Gastroesophageal sphincter (tissue), 4 donors: ENCODE measurements at regions not wholly inside any gene's neighbourhood (a gene's known extent, or its start where the extent isn't known, plus 50 kb on each side); places are given as distances from the start of the nearest gene placed in this dataset.

Experiments used
- ATAC-seq: fragments of 150-250 bp; one replicate; pipeline ENCODE4 v1.9.1; 2016; ENCODE audit warnings: mild to moderate bottlenecking, moderate library complexity
- H3K27ac ChIP-seq, 4 donors: fragments of 200-600 bp; sonication (generic) in 3 of 4; 1 replicate in 3 of 4; 2 replicates in 1 of 4; pipeline ENCODE4 v1.5.1; 2016 to 2019
- H3K27me3 ChIP-seq: fragments of 200-600 bp; sonication (generic); one replicate; pipeline ENCODE4 v1.5.1; 2019
- H3K36me3 ChIP-seq, 2 donors: fragments of 200-600 bp; sonication (generic); one replicate each; pipeline ENCODE4 v1.5.1; 2019; ENCODE audit warnings: control low read depth in 1 of 2
- H3K4me1 ChIP-seq, 3 donors: fragments of 200-600 bp; sonication (generic); 1 replicate in 2 of 3; 2 replicates in 1 of 3; pipeline ENCODE4 v1.5.1; 2016 to 2019; ENCODE audit warnings: control low read depth in 2 of 3
- H3K4me3 ChIP-seq, 2 donors: fragments of 200-600 bp; sonication (generic); one replicate each; pipeline ENCODE4 v1.5.1; 2019; ENCODE audit warnings: mild to moderate bottlenecking in 1 of 2, moderate library complexity in 1 of 2
- H3K9me3 ChIP-seq, 3 donors: fragments of 200-600 bp; sonication (generic); one replicate each; pipeline ENCODE4 v1.5.1; 2017 to 2019; ENCODE audit warnings: control low read depth in 2 of 3
- EP300 ChIP-seq: sonication (generic); formaldehyde crosslinking; IDR thresholded peaks from one replicate; pipeline ENCODE4 v1.6.1; 2017; ENCODE audit warnings: antibody characterized with exemption, mild to moderate bottlenecking
- POLR2A ChIP-seq, 2 donors: fragments of 450-650 bp; IDR thresholded peaks; one replicate each; pipeline ENCODE4 v1.6.1; 2017; ENCODE audit warnings: antibody characterized with exemption in 2 of 2, mild to moderate bottlenecking in 2 of 2, moderate library complexity in 1 of 2
- POLR2AphosphoS5 ChIP-seq: sonication (generic); formaldehyde crosslinking; IDR thresholded peaks from one replicate; pipeline ENCODE4 v1.6.1; 2017; ENCODE audit warnings: antibody characterized with exemption
- WGBS, 2 donors: methylation state at CpG; one replicate each; pipeline ENCODE4 v1.1.5; 2018; ENCODE audit warnings: low coverage in 1 of 2; 5-methylcytosine and 5-hydroxymethylcytosine counted together
- TF ChIP-seq, protein P1 (sequence below), 4 experiments: fragments of 200-600 bp in 2 of 4; fragments of 450-650 bp in 2 of 4; sonication (generic) in 1 of 4; IDR thresholded peaks; one replicate each; pipeline ENCODE4 v1.5.1; 2017 to 2019; ENCODE audit warnings: antibody characterized with exemption in 4 of 4, mild to moderate bottlenecking in 2 of 4, moderate library complexity in 2 of 4

DNA sequence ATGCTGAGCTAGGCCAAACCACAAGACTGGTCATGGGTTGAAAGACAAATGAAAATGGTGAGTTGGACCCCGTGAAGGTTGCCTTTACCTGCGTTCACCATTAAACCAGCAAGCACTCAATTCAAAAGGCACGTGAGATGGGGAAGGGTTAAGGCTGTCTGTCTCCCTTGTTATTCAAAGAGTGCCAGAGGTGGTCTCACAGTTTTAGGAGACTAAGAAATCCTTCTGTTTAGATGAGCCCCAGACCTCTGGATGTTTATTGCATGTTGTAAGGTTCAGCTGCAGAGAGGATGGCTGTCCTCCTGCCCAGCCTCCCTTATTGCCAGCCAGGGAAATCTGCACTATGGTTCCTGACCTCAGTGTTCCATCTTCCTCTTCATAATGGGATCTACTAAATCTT, 498.0 kb upstream of the CELF2 start:
- TF ChIP-seq, protein P1, sequence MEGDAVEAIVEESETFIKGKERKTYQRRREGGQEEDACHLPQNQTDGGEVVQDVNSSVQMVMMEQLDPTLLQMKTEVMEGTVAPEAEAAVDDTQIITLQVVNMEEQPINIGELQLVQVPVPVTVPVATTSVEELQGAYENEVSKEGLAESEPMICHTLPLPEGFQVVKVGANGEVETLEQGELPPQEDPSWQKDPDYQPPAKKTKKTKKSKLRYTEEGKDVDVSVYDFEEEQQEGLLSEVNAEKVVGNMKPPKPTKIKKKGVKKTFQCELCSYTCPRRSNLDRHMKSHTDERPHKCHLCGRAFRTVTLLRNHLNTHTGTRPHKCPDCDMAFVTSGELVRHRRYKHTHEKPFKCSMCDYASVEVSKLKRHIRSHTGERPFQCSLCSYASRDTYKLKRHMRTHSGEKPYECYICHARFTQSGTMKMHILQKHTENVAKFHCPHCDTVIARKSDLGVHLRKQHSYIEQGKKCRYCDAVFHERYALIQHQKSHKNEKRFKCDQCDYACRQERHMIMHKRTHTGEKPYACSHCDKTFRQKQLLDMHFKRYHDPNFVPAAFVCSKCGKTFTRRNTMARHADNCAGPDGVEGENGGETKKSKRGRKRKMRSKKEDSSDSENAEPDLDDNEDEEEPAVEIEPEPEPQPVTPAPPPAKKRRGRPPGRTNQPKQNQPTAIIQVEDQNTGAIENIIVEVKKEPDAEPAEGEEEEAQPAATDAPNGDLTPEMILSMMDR (IDR thresholded peaks at IDR 0.05): no peak
- TF ChIP-seq POLR2AphosphoS5 (no peak), POLR2A (IDR thresholded peaks at IDR 0.05) (no peak), EP300 (no peak)
- no peaks in the 10 kb centered on the region for H3K27me3 ChIP-seq
- WGBS, 2 donors: 100% methylated on average over 3 of the region's 3 CpGs
- no peak overlapping the region for H3K4me3 ChIP-seq
- H3K4me1 ChIP-seq: peaks cover 0 to 9% (median 0%) of the 10 kb centered on the region in 3 donors
- ATAC-seq: no peak
- H3K9me3 ChIP-seq: no peaks in the 10 kb centered on the region
- no peak overlapping the region for H3K27ac ChIP-seq
- H3K36me3 ChIP-seq: no peaks in the 10 kb centered on the region

DNA sequence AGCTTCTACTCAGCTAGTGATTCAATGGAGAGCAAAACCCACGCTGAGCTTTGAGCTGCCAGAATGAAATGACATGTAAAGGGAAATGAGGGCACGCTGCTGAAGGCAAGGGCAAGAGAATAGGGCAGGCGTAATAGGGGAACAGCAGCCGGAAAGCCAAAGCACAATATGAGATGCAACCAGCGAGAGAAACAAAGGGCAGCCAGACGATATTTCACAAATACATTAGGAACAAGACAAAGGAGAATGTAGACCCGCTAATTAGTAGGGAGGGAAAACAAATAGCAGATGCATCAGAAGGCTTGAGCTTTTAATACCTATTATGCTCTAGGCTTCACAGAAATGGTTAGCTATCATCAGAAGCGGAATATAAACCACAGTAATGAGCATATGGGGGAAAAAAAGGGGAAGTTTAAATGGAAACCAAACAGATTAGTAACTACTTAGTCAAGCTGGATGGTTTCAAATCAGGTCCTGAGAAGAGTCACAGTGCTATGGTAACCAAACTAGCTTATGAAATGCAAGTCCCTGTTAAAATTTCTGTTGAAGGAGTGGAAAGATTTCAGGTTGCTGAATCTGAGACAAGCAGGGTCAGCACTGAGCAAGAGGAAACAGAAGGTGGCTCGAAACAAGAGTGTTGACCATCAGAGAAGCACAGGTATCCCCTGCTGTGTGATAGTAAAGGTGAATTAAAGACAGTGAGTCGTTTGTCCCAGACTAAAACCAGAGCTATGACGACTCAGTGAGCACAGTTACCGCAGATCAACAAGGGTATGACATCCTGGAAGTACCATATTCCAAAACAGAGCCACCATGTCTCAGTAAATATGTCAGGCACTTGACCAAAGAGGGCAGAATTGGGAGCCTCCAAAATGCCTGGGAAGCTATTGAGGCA, 496.9 kb upstream of the CELF2 start:
- Histone ChIP-seq H3K36me3 (no peaks in the 10 kb centered on the region), H3K27me3 (no peaks in the 10 kb centered on the region), H3K27ac (no peak overlapping the region), H3K4me1 (no peaks in the 10 kb centered on the region), H3K4me3 (no peak overlapping the region), H3K9me3 (no peaks in the 10 kb centered on the region)
- no peak for ATAC-seq
- 84 to 87% methylated on average over 8 to 12 of the region's 12 CpGs for WGBS, 2 donors
- no peak for TF ChIP-seq POLR2AphosphoS5
- no peak for TF ChIP-seq POLR2A (IDR thresholded peaks at IDR 0.05)
- TF ChIP-seq, protein P1 (IDR thresholded peaks at IDR 0.05): no peak
- TF ChIP-seq EP300: no peak

DNA sequence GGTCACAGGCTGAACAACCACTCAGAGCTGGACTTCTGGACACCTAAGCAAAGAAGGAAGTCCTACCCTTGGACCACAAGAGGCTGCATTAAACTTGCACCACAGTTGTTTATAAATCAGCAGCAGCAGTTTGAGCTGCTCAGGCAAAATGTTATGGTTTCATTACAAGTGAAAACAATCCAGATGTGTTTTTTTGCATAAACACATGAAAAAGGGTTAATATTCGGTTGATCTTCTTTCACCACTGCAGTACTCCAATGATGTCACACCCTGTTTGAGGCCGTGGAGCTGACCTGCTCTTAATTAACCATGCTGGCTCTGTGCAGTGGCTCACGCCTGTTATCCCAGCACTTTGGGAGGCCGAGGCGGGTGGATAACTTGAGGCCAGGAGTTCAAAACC, 490.8 kb upstream of the CELF2 start:
- ATAC-seq: no peak
- H3K4me3 ChIP-seq: no peak overlapping the region
- H3K27ac ChIP-seq: no peak overlapping the region
- WGBS, 2 donors: 80 to 100% methylated on average over 1 to 4 of the region's 5 CpGs
- TF ChIP-seq POLR2AphosphoS5 (no peak), POLR2A (IDR thresholded peaks at IDR 0.05) (no peak), EP300 (no peak)
- TF ChIP-seq, protein P1 (IDR thresholded peaks at IDR 0.05): no peak
- H3K9me3 ChIP-seq: no peaks in the 10 kb centered on the region
- H3K4me1 ChIP-seq: peaks cover 0 to 5% (median 0%) of the 10 kb centered on the region in 3 donors
- no peaks in the 10 kb centered on the region for H3K36me3 ChIP-seq
- H3K27me3 ChIP-seq: no peaks in the 10 kb centered on the region

DNA sequence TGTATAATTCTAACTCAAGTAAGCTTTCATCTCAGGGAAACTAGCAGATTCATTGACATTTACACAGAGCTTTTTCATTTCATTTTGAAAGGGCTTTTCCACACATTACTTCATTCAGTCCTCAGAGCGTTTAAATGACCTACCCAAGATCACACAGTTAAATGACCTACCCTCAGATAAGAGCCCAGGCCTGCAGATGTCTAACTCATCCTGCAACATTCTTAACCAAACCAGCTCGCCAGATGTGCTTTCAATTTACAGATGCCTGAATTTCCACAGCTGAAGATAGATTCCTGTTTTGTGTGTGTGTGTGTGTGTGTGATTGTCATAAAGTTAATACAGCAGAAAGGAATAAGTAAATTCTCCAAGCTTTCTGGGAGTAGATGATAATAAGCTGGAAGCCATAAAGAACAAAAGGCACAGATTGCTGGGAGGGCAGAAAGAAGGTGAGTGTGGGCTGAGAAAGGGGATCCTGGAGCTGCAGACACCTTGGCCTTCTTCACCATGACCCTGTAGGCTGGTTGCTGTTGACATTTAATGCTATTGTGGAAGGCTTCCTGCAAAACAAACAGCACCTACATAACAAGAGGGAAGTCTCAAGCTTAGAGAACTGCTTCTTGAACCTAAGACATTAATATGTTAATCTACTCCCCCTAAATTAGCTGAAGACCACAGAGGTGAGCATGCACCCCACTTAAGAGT, 489.7 kb upstream of the CELF2 start:
- no peak for ATAC-seq
- Histone ChIP-seq H3K27ac (no peak overlapping the region), H3K4me1 (peaks cover 0 to 5% (median 0%) of the 10 kb centered on the region in 3 donors), H3K9me3 (no peaks in the 10 kb centered on the region), H3K36me3 (no peaks in the 10 kb centered on the region), H3K27me3 (no peaks in the 10 kb centered on the region), H3K4me3 (no peak overlapping the region)
- WGBS, 2 donors: 88 to 95% methylated on average over 2 of the region's 2 CpGs
- TF ChIP-seq, protein P1 (IDR thresholded peaks at IDR 0.05): no peak
- no peak for TF ChIP-seq EP300
- TF ChIP-seq POLR2A (IDR thresholded peaks at IDR 0.05): no peak
- TF ChIP-seq POLR2AphosphoS5: no peak
